ENCODE measurements at regions not wholly inside any gene's neighbourhood (a gene's known extent, or its start where the extent isn't known, plus 50 kb on each side); places are given as distances from the start of the nearest gene placed in this dataset.
"Not testable (repeated sequence)": the region's sequence is repeated elsewhere in the genome, so short reads cannot be mapped to it uniquely, and the experiment has no call there.

DNA sequence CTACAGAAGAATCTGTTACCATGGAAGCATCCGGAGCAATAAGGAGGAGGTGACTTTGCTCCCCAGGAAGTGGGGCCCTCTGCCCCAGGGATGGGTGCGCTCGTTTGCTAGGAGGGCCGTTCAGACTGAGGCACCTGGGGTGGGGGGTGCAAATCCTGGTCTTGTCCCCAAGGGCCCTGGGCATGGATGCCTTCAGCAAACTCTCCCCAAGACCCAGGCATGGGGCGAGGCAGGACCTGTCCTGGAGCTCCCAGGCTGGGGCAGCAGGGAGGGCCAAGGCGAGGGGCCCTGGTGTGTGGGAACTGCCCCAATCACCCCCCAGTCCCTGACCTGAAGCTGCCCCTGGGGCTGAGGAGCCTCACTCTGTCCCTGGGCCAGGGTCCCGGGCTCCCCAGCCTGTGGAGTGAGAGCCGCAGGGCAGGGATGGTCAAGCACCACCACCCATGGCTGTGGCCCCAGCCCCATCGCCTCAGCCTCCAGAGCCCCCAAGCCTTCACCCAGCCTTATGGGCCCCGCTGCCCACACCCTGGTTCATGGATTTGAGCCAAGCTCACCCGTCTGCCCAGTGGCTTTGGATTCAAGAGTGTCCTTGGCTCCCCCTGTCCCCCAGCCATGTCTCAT, 240.6 kb upstream of the SGCG start:
- Mint-ChIP-seq H3K27me3 (no peaks in the 10 kb centered on the region), H3K4me3 (no peak overlapping the region), H3K9me3 (no peaks in the 10 kb centered on the region), H3K27ac (no peak overlapping the region), H3K4me1 (no peaks in the 10 kb centered on the region), H3K36me3 (no peaks in the 10 kb centered on the region)
- DNase-seq, result no peak

DNA sequence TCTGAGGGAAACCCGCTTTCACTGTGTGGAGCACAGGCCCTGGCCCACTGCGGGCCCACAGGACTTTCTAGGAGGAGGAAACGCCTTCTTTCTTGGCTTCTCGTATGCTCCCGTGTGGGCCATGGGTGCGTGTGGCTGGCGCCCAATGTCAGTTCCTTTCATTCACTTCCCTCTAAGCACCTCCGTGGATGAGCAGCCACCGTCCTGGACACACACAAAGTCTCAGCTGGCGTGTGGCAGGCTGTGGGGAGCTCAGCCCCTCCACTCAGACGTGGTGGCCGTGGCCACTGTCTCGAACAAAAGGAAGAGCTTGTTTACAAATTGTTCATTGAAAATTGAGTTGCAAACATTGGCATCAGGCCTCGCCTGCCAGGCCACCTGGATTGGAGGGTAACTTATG, 240.0 kb upstream of the SGCG start:
- no peaks in the 10 kb centered on the region for H3K9me3 Mint-ChIP-seq
- no peak overlapping the region for H3K4me3 Mint-ChIP-seq
- H3K4me1 Mint-ChIP-seq, result no peaks in the 10 kb centered on the region
- no peaks in the 10 kb centered on the region for H3K36me3 Mint-ChIP-seq
- H3K27me3 Mint-ChIP-seq, result no peaks in the 10 kb centered on the region
- no peak overlapping the region for H3K27ac Mint-ChIP-seq
- DNase-seq, result no peak

DNA sequence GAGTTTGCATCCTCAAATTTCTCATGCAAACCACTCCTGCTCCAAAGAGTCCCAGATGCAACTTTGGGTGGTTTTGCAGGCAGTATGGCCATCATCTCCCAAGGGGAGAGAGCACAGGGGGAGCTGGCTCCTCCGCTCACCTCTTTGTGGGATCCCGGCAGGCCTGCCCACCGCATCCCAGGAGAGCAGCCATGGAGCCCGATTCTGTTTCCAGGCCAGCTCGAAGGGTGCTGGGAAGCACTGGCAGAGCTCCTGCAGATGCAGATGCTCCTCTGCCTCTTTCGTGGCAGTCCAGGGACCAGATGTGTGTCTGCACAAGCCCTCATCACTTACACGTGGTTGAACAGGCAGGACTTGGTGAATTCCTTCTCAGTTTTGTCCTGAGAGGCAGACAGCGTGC, 239.3 kb upstream of the SGCG start:
- not testable (repeated sequence) for H3K36me3 Mint-ChIP-seq, DNase-seq, H3K9me3 Mint-ChIP-seq, H3K4me1 Mint-ChIP-seq, H3K27ac Mint-ChIP-seq, H3K4me3 Mint-ChIP-seq, H3K27me3 Mint-ChIP-seq

DNA sequence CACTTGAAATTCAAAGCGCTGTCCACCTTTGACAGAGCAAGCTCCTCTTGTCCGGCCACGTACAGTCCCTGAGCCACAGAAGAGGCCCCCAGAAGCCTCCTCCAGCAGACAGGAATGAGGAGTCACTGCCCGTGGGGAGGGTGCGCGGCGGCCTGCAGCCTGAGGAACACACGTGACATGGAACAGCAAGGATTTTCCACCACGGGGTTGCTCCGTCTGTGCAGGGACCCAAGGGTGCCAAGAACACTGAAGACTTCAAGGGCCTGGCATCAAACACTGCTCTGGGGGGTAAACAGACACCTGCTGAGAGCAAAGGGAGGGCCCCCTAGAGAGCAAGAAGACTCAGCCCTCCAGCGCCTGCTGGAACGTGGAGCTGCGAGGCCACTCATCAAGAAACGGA, 237.9 kb upstream of the SGCG start:
- H3K36me3 Mint-ChIP-seq, DNase-seq, H3K27me3 Mint-ChIP-seq, H3K4me3 Mint-ChIP-seq, H3K27ac Mint-ChIP-seq, H3K9me3 Mint-ChIP-seq, H3K4me1 Mint-ChIP-seq: not testable (repeated sequence)

DNA sequence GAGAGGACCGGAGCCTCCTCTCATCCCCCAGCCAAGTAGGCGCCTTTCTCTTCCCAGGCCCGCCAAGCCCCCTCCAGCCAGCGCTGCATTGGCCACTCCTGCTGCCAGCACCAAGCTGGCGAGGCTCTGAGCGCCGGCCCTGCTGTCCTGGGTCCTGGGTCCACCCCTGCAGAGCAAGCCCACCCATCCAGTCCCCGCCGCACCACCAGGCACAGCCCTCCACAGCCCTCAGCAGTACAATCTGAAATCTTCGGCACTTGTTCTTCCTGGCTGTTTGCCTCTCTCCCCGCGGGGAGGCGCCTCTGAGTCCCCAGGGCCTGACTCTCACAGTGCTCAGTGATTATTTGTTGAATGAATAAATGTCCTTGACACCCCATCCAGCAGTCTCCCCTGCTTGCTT, 236.4 kb upstream of the SGCG start:
- no peak overlapping the region for H3K4me3 Mint-ChIP-seq
- peaks cover 3% of the 10 kb centered on the region for H3K27me3 Mint-ChIP-seq
- no peak overlapping the region for H3K27ac Mint-ChIP-seq
- no peaks in the 10 kb centered on the region for H3K9me3 Mint-ChIP-seq
- no peaks in the 10 kb centered on the region for H3K4me1 Mint-ChIP-seq
- no peak for DNase-seq
- H3K36me3 Mint-ChIP-seq, result no peaks in the 10 kb centered on the region

DNA sequence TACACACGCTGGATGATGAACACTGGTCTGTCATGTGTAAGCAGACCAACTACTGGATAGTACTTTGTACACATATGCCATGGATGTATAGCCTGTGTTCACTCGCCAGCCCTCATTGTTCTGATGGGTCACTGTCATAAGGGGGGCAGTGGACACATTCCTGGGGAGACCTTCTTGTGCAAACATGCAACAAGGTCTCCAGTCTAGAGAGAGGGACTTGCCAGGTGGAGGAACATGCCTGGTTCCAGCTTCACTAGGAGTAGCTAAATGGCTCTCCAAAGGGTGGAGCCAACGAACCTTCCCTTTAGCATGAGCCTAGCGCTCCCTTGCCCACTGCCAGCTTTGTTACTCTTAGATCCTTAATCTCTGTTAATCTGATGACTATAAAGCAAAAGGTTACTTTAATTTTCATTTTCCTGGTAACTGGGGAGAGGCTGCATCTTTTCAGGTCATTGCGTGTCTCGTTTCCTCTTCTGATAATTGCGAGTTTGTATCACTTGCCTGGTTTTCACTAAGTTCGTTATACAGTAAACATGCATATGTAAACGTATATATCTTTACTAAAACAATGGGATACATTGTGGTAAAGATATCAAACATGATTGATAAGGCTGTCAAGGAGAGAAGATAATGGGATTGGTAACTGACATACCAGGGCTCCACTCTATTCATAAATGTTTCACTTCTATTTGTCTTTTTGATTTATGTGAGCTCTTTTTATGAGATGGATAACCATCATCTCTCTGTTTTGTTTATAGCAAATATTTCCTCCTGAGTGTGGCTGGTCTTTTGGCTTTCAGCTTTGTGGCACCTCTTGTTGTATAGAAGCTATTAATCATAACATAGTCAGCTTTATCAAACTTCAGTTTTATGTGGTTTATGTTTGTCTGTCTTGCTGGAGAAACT, 235.2 kb upstream of the SGCG start:
- no peaks in the 10 kb centered on the region for H3K36me3 Mint-ChIP-seq
- H3K9me3 Mint-ChIP-seq, result peaks cover 5% of the 10 kb centered on the region
- no peaks in the 10 kb centered on the region for H3K4me1 Mint-ChIP-seq

DNA sequence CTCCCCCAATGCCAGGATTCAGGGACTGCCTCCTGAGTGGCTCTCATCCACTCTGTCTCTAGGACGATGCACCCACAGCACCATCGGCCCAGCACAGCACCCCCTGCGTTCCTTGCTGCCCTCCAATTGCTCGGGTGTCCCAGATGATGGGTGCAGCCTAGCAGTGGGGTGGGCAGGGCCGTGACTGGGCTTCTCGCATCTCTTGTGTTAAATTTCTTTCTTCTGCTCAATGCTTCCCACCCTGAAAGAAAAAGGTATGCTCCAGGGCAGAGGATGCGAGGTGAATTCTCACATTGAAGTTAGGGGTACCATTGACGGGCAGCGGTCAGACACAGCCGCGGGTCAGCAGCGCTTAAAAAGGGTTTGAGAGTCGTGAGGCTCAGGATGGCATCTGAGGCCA, 232.4 kb upstream of the SGCG start:
- Mint-ChIP-seq H3K9me3 (peaks cover 12% of the 10 kb centered on the region), H3K27ac (no peak overlapping the region), H3K4me3 (no peak overlapping the region), H3K27me3 (peaks cover 5% of the 10 kb centered on the region), H3K36me3 (no peaks in the 10 kb centered on the region), H3K4me1 (no peaks in the 10 kb centered on the region)
- no peak for DNase-seq

More for the DNA sequence above, 235.2 kb upstream of the SGCG start:
- Mint-ChIP-seq H3K4me3 (no peak overlapping the region), H3K27me3 (peaks cover 4% of the 10 kb centered on the region), H3K27ac (no peak overlapping the region)
- no peak for DNase-seq

DNA sequence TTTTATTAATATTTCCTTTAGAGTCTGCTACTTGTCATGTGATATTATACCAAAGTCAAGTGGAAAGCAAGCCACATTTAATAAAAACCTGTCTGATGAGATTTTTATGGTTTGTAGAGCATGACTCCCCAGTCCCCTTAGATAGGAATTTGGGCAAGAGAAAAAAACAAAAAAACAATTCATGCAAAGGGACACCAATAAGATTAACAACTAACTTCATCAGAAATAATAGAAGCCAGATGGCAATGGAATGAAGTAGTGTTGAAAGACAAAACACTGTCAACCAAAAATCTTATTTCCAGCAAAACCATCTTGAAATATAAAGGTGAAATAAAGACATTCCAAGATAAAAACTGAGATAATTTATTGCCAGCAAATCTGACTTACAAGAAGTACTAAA, 228.8 kb upstream of the SGCG start:
- peaks cover 14% of the 10 kb centered on the region for H3K9me3 Mint-ChIP-seq
- H3K4me3 Mint-ChIP-seq, result not testable (repeated sequence)

DNA sequence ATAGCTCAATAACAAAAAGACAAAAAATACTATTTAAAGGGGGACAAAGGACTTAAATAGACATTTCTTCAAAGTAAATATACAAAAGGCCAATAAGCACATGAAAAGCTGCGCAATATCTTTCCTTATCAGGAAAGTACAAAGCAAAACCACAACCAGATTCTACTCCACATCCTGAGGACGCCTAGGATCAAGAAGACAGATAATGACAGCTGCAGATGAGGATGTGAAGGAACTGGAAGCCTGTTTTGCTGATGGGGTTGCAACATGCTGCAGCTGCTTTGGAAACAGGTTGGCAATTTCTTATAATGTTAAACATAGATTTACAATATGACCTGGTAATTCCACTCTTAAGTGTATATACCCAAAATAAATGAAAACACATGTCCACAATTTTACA, 225.6 kb upstream of the SGCG start:
- not testable (repeated sequence) for H3K4me1 Mint-ChIP-seq, H3K27ac Mint-ChIP-seq, DNase-seq, H3K36me3 Mint-ChIP-seq, H3K27me3 Mint-ChIP-seq, H3K4me3 Mint-ChIP-seq
- peaks cover 13% of the 10 kb centered on the region for H3K9me3 Mint-ChIP-seq

More for the DNA sequence above, 228.8 kb upstream of the SGCG start:
- not testable (repeated sequence) for H3K36me3 Mint-ChIP-seq, H3K4me1 Mint-ChIP-seq, H3K27me3 Mint-ChIP-seq, H3K27ac Mint-ChIP-seq, DNase-seq

DNA sequence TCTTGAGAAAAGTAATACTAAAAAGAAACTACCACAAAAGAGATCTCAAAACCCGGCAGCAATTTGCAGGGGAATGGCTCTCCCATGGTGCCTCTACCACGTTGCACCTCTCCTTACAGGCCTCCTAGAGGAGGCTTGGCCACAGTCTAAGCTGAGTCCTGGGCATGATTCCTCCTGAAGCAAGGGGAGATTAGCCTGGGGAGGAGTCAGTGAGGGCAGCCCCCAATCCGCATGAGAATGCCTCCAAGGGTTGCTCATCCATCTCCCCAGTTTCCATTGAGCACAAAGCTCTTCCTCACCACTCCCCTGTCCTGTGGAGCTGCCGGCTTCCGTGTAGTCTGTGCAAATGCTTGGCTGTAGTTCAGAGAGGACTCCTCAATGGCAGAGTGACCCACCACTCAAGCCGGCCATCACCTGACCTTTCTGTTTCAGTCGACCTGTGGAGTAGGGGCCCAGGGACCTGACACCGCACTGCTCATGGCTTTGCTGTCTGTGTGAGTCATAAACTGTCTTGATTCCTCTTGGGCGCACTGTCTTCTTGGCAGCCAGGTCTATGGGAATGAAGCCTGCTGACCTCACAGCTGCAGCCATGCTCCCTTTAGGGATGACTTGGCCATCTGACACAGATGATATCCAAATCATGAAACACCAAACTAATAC, 224.2 kb upstream of the SGCG start:
- H3K36me3 Mint-ChIP-seq, H3K4me3 Mint-ChIP-seq: not testable (repeated sequence)

DNA sequence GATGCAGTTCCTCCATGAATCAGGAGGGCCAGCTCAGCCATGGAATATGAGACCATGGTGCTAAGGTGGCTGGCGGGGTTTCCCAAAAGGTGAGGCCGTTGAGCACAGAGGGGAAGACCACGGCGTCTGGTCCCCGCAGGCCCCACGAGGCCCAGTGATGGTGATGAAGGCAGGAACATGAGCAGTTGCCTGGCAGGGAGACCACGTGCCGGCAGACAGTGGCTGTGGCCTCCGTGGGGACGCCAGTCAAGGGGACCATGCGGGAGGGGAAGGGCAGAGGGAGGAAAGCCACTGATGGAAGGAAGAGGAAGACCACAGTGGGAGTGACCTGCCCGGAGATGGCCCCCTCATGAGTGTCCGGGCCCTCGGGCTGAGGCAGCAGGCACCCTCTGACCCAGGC, 220.9 kb upstream of the SGCG start:
- H3K9me3 Mint-ChIP-seq, H3K4me1 Mint-ChIP-seq, H3K4me3 Mint-ChIP-seq, H3K27ac Mint-ChIP-seq, H3K36me3 Mint-ChIP-seq, DNase-seq, H3K27me3 Mint-ChIP-seq: not testable (repeated sequence)

More for the DNA sequence above, 224.2 kb upstream of the SGCG start:
- not testable (repeated sequence) for H3K9me3 Mint-ChIP-seq, H3K27ac Mint-ChIP-seq, H3K4me1 Mint-ChIP-seq, DNase-seq, H3K27me3 Mint-ChIP-seq

DNA sequence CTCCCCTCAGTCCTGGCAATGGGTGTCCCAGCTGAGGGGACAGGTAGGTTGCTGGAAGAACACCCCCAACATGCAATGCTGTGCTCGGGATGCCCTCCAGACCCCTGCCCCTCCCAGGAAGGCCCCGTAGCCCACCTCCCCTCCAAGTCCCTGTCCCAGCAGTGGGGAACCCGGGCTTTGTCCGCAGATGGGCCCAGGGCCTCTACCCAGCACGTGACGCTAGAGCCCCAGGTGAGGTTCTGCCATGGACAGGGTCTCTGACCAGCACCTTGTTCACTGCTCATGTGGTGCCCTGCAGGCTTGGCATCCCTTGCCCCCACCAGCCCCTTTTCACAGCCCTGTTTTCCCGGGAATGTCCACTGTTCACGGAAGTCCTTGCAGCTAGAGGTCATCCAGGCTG, 220.0 kb upstream of the SGCG start:
- Mint-ChIP-seq H3K27ac (no peak overlapping the region), H3K27me3 (peaks cover 6% of the 10 kb centered on the region), H3K4me3 (no peak overlapping the region), H3K9me3 (no peaks in the 10 kb centered on the region), H3K36me3 (no peaks in the 10 kb centered on the region), H3K4me1 (no peaks in the 10 kb centered on the region)
- no peak for DNase-seq

DNA sequence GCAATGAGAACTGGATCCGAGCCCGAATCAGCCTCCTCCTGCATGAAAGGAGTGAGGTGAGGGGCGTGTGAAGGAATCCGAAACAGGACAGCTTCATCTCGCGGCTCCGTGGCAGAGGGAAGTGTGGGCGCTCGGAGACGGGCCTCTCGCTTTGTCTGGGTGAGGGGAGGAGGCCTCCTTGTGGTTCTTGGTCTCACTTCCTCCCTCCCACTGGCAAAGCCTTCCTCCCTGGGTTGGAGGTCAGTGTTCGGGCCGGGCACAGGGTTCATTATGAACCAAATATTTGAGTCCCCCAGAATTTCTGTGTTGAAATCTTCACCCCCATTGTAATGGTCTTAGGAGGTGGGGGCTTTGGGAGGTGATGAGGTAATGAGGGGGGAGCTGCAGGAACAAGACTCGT, 219.4 kb upstream of the SGCG start:
- H3K9me3 Mint-ChIP-seq, DNase-seq, H3K27me3 Mint-ChIP-seq, H3K36me3 Mint-ChIP-seq, H3K4me3 Mint-ChIP-seq, H3K4me1 Mint-ChIP-seq, H3K27ac Mint-ChIP-seq: not testable (repeated sequence)

DNA sequence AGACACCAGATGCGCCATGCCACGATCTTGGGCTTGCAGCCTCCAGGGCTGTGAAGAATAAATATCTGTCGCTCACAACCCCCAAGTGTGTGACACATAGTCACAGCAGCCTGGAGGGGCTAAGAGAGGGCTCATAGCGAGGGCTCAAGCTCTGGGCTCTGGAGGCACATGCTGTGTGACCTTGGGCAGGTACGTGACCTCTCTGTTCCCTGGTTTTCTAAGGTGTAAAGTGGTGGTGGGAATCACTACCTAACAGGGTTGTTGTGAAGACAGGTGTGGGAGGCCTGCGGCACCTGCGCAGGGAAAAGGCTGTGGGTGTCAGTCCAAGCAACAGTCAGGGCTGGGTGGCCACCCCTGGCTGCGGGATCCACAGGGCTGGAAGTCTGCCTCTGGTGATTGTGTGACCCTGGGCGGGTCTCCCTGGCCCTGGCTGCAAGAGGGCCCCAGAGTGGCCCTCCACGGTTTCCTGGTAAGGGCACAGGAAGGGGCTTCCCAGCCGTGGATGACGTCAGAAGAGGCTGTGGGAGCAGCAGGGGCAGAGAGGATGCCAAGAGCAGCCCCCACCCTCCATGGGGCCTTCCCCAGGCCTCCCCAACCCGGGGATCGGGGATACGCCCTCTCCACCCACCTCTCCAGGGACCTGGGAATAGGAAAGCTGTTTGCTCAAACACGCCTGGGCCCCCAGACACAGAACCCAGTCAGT, 218.8 kb upstream of the SGCG start:
- H3K36me3 Mint-ChIP-seq, result no peaks in the 10 kb centered on the region

DNA sequence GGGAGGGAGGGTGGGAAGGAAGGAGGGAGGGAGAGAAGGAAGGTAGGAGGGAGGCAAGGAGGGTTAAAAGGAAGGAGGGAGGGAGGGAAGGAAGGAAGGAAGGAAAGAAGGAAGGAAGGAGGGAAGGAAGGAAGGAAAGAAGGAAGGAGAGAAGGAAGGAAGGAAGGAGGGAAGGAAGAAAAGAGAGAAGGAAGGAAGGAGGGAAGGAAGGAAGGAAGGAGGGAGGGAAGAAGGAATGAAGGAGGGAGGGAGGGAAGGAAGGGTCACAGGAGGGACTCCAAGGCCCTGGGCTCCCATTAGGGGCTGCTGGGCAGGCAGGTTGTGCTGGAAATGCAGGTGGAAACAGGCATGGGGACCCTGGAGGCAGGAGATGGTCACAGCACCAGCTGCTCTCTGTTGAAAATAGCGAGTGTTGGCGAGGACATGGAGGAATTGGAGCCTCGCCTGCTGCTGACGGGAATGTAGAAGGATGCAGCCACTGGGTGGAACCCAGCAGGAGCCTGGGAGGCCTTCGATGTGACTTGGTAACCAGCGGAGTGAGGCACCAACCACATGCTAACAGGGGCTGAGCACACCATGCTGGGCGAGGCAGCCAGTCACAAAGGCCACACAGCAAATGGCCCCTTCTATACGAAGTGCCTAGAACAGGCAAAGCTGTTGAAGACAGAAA, 217.3 kb upstream of the SGCG start:
- H3K27me3 Mint-ChIP-seq, DNase-seq, H3K27ac Mint-ChIP-seq, H3K4me3 Mint-ChIP-seq, H3K36me3 Mint-ChIP-seq, H3K4me1 Mint-ChIP-seq, H3K9me3 Mint-ChIP-seq: not testable (repeated sequence)

More for the DNA sequence above, 218.8 kb upstream of the SGCG start:
- no peaks in the 10 kb centered on the region for H3K4me1 Mint-ChIP-seq
- H3K27ac Mint-ChIP-seq, result no peak overlapping the region
- H3K4me3 Mint-ChIP-seq, result no peak overlapping the region
- no peak for DNase-seq
- H3K27me3 Mint-ChIP-seq, result peaks cover 6% of the 10 kb centered on the region
- no peaks in the 10 kb centered on the region for H3K9me3 Mint-ChIP-seq

Measured in activated naive CD8-positive, alpha-beta T cell treated with anti-CD3 and anti-CD28 coated beads for 36 hours (primary cell).